ENCODE measurements at regions not wholly inside any gene's neighbourhood (a gene's known extent, or its start where the extent isn't known, plus 50 kb on each side); places are given as distances from the start of the nearest gene placed in this dataset.
"Not testable (repeated sequence)": the region's sequence is repeated elsewhere in the genome, so short reads cannot be mapped to it uniquely, and the experiment has no call there.

GRCh38 chr15:75792236-75792635 lies 51.0 kb upstream of the UBE2Q2 start:
- DNase-seq, H3K36me3 ChIP-seq, H3K4me3 ChIP-seq, H3K27ac ChIP-seq, H3K9me3 ChIP-seq, H3K4me1 ChIP-seq: not testable (repeated sequence)
- H3K27me3 ChIP-seq: peaks cover 0 to 23% (median 0%) of the 10 kb centered on the region in 4 donors
- WGBS, 2 donors: 94 to 96% methylated on average over 4 of the region's 6 CpGs
- intact Hi-C loops (cut with DNase I): loop anchor here (10.0 kb wide), 1 partner anchor 57 kb away; no protein-coding TSS in a partner anchor

DNA sequence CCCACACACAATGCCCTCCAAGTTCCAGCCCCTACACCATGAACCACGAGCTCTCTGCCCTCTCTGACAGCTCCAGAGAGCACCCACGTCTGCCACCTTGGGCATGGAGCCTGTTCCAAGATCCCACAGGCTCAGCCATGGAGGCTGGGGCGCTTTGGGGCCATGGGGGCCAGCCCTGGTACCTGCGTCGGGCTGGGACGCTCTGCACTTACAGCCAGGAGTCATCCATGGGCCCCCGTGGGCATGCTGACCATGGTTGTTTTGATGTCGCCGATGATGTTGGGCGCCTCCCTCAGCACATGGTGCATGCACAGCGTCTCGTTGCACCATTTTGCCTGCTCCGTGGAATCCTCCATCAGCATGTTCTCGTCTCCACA lies 51.9 kb upstream of the UBE2Q2 start:
- H3K27me3 ChIP-seq: peaks cover 0 to 28% (median 0%) of the 10 kb centered on the region in 4 donors
- no peak for DNase-seq
- no peak overlapping the region for H3K27ac ChIP-seq
- H3K4me1 ChIP-seq: no peaks in the 10 kb centered on the region
- no peaks in the 10 kb centered on the region for H3K36me3 ChIP-seq
- TF ChIP-seq, protein P1, sequence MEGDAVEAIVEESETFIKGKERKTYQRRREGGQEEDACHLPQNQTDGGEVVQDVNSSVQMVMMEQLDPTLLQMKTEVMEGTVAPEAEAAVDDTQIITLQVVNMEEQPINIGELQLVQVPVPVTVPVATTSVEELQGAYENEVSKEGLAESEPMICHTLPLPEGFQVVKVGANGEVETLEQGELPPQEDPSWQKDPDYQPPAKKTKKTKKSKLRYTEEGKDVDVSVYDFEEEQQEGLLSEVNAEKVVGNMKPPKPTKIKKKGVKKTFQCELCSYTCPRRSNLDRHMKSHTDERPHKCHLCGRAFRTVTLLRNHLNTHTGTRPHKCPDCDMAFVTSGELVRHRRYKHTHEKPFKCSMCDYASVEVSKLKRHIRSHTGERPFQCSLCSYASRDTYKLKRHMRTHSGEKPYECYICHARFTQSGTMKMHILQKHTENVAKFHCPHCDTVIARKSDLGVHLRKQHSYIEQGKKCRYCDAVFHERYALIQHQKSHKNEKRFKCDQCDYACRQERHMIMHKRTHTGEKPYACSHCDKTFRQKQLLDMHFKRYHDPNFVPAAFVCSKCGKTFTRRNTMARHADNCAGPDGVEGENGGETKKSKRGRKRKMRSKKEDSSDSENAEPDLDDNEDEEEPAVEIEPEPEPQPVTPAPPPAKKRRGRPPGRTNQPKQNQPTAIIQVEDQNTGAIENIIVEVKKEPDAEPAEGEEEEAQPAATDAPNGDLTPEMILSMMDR (IDR thresholded peaks at IDR 0.05): no peak
- TF ChIP-seq POLR2A (IDR thresholded peaks at IDR 0.05): no peak
- intact Hi-C loops (cut with DNase I): loop anchor here (10.0 kb wide), 1 partner anchor 57 kb away; no protein-coding TSS in a partner anchor
- 60 to 91% methylated on average over 1 to 11 of the region's 14 CpGs for WGBS, 2 donors
- no peaks in the 10 kb centered on the region for H3K9me3 ChIP-seq
- H3K4me3 ChIP-seq: no peak overlapping the region

DNA sequence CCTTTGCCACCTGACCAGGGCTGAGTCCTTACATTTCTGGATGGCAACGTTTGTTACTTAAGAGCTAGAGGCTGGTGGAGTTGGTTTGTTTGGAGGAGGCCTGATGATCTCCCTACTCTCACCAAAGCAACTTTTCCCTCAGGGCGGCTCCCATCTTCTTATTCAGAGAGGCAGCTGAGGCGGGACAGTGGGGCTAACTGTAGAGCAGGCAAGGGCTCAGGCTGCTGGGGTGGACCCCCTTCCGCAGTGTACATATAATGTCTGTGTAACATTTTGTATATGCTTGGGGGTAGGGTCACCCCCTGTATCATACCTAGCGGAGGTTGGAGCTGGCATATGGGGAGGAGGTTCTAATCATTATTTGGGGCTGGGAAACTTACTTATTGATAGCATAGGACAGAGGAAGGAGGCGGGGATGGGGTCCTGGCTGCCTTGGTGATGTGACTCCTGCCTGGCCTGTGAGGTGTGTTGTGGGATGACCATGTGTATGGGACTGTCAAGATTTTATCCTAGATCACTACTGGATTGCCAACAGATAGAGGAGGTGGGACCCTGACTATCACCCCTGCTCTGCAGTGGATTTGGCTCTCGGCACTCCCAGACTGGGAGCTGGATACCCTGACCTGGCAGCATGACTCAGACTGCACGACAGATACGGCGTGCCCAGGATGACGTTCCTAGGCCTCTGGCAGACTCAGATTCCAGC lies 52.5 kb upstream of the UBE2Q2 start:
- H3K4me1 ChIP-seq: no peaks in the 10 kb centered on the region
- no peak for TF ChIP-seq POLR2A (IDR thresholded peaks at IDR 0.05)
- TF ChIP-seq, protein P1 (IDR thresholded peaks at IDR 0.05): no peak
- H3K9me3 ChIP-seq: no peaks in the 10 kb centered on the region
- no peak overlapping the region for H3K27ac ChIP-seq
- no peak for DNase-seq
- H3K36me3 ChIP-seq: no peaks in the 10 kb centered on the region
- H3K4me3 ChIP-seq: no peak overlapping the region
- peaks cover 0 to 33% (median 0%) of the 10 kb centered on the region in 4 donors for H3K27me3 ChIP-seq
- WGBS, 2 donors: 71 to 83% methylated on average over 6 of the region's 11 CpGs
- intact Hi-C loops (cut with DNase I): loop anchor here (10.0 kb wide), 1 partner anchor 56 kb away; no protein-coding TSS in a partner anchor

DNA sequence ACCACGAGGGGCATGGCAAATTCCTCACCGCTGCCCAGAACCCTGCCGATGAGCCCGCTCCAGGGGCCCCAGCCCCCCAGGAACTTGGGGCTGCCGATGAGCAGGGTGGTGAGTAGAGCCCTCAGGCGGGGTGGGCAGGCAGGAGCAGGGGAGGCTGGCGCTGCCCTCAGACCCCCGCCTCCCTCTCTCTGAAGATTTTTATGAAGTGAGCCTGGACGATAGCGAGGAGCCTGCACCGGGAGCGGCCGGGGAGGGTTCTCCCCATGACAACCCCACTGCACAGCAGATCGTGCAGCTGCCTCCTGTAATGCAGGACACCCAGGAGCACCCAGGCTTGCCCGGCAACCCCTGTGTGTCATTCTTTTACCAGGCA lies 56.7 kb upstream of the UBE2Q2 start:
- Histone ChIP-seq H3K27ac (no peak overlapping the region), H3K4me3 (no peak overlapping the region), H3K9me3 (no peaks in the 10 kb centered on the region), H3K36me3 (no peaks in the 10 kb centered on the region), H3K27me3 (peaks cover 0 to 46% (median 0%) of the 10 kb centered on the region in 4 donors), H3K4me1 (no peaks in the 10 kb centered on the region)
- intact Hi-C loops (cut with DNase I): no loop called here
- 63 to 88% methylated on average over 2 to 7 of the region's 15 CpGs for WGBS, 2 donors
- DNase-seq: no peak
- no peak for TF ChIP-seq POLR2A (IDR thresholded peaks at IDR 0.05)
- TF ChIP-seq, protein P1 (IDR thresholded peaks at IDR 0.05): no peak

- H3K27ac ChIP-seq: no peak overlapping the region
- DNase-seq: no peak
- intact Hi-C loops (cut with DNase I): no loop called here
- H3K27me3 ChIP-seq: peaks cover 0 to 40% (median 0%) of the 10 kb centered on the region in 4 donors
- H3K4me3 ChIP-seq: no peak overlapping the region
- TF ChIP-seq POLR2A (IDR thresholded peaks at IDR 0.05): no peak
- TF ChIP-seq, protein P1 (IDR thresholded peaks at IDR 0.05): no peak
- H3K9me3 ChIP-seq: no peaks in the 10 kb centered on the region
- H3K36me3 ChIP-seq: no peaks in the 10 kb centered on the region
- 49 to 65% methylated on average over 17 to 18 of the region's 20 CpGs for WGBS, 2 donors
- H3K4me1 ChIP-seq: no peaks in the 10 kb centered on the region
Measured at GRCh38 chr15:75785771-75786574, 57.3 kb upstream of the UBE2Q2 start.

DNA sequence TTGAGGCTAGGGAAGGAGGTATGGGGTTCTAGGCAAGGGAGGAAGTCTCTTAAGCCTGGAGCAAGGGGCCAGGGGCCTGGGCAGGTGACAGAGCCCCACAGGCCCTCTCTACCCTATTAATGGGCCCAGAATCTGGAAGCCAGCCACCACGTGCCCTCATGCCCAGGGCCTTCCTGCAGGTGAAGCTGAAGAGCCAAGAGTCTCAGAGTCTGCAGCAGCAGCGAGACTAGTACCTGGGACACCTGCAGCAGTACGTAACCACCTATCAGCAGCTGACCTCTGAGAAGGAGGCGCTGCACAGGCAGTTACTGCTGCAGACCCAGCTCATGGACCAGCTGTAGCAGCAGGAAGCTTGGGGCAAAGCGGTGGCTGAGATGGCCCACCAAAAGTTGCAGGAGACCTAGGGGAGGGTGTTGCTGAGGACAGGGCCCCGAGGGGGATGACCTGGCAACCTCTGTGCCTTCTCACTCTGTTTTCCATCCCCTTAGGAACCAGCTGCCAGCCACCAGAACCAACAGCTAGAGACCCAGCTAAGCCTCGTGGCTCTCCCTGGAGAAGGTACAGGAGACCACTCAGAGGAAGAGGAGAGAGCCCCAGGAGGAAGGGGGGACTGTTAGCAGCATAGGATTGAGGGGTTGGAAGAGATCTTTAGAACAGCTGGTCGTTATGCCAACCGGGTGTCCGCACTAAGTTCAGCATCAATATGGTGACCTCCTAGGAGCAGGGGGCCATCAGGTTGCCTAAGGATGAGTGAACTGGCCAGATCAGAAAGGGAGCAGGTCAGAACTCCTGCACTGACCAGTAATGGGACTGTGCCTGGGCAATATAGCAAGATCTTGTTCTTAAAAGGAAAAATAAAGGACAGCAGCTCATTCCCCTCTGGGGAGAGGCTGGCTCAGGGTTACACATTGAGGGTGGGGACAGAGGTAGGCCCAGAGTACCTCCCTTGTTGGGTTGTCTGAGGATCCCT lies 58.5 kb upstream of the UBE2Q2 start:
- 92% methylated on average over 5 of the region's 10 CpGs; no CpG with 5 or more reads in 1 of the 2 donors for WGBS, 2 donors
- H3K27ac ChIP-seq; DNase-seq; intact Hi-C loops (cut with DNase I); H3K4me1 ChIP-seq; H3K36me3 ChIP-seq; H3K9me3 ChIP-seq; H3K4me3 ChIP-seq: not testable (repeated sequence)
- peaks cover 0 to 42% (median 0%) of the 10 kb centered on the region in 4 donors for H3K27me3 ChIP-seq

- intact Hi-C loops (cut with DNase I); DNase-seq; H3K9me3 ChIP-seq; H3K4me1 ChIP-seq; H3K27ac ChIP-seq; H3K36me3 ChIP-seq; H3K4me3 ChIP-seq: not testable (repeated sequence)
- peaks cover 0 to 42% (median 0%) of the 10 kb centered on the region in 4 donors for H3K27me3 ChIP-seq
- WGBS, 2 donors: 100% methylated on average over 1 of the region's 3 CpGs; no CpG with 5 or more reads in 1 of the 2 donors
Measured at GRCh38 chr15:75783566-75783965, 59.7 kb upstream of the UBE2Q2 start.

Measured in esophagus squamous epithelium (tissue), 5 donors.